ENCODE measurements at regions not wholly inside any gene's neighbourhood (a gene's known extent, or its start where the extent isn't known, plus 50 kb on each side); places are given as distances from the start of the nearest gene placed in this dataset.
A peak's percentile ranks its signal among the peaks of the same experiment; 100 is the strongest.

GRCh38 chr16:48085729-48086128 lies 70.1 kb downstream of the ABCC12 start:
- TF ChIP-seq CTCF (IDR thresholded peaks at IDR 0.05; ENCODE audit: low read depth, low read length, missing control alignments): no peak
- in situ Hi-C loops (cut with HindIII; ENCODE audit: low pct_ligation_motif_present, low sequenced_read_pairs): no loop called here
- H3K4me3 ChIP-seq (ENCODE audit: low read depth, low read length): no peak overlapping the region
- H3K27ac ChIP-seq: no peak overlapping the region
- no peaks in the 10 kb centered on the region for H3K36me3 ChIP-seq (replicated peaks)
- H3K27me3 ChIP-seq (replicated peaks): no peaks in the 10 kb centered on the region
- no peak for DNase-seq

- TF ChIP-seq CTCF (IDR thresholded peaks at IDR 0.05; ENCODE audit: low read depth, low read length, missing control alignments): no peak
- Histone ChIP-seq H3K36me3 (replicated peaks) (no peaks in the 10 kb centered on the region), H3K27ac (no peak overlapping the region), H3K27me3 (replicated peaks) (no peaks in the 10 kb centered on the region), H3K4me3 (ENCODE audit: low read depth, low read length) (no peak overlapping the region)
- in situ Hi-C loops (cut with HindIII; ENCODE audit: low pct_ligation_motif_present, low sequenced_read_pairs): no loop called here
- no peak for DNase-seq
Measured at GRCh38 chr16:48084826-48085225, 71.0 kb downstream of the ABCC12 start.

GRCh38 chr16:48082516-48082915 lies 73.3 kb downstream of the ABCC12 start:
- H3K4me3 ChIP-seq (ENCODE audit: low read depth, low read length): no peak overlapping the region
- DNase-seq: peak; percentile 24

GRCh38 chr16:48081656-48082055 lies 74.1 kb downstream of the ABCC12 start:
- no peak for TF ChIP-seq CTCF (IDR thresholded peaks at IDR 0.05; ENCODE audit: low read depth, low read length, missing control alignments)
- in situ Hi-C loops (cut with HindIII; ENCODE audit: low pct_ligation_motif_present, low sequenced_read_pairs): no loop called here
- Histone ChIP-seq H3K36me3 (replicated peaks) (no peaks in the 10 kb centered on the region), H3K27ac (no peak overlapping the region), H3K4me3 (ENCODE audit: low read depth, low read length) (no peak overlapping the region), H3K27me3 (replicated peaks) (no peaks in the 10 kb centered on the region)
- peak; percentile 78 for DNase-seq

More at GRCh38 chr16:48082516-48082915, 73.3 kb downstream of the ABCC12 start:
- in situ Hi-C loops (cut with HindIII; ENCODE audit: low pct_ligation_motif_present, low sequenced_read_pairs): no loop called here
- Histone ChIP-seq H3K36me3 (replicated peaks) (no peaks in the 10 kb centered on the region), H3K27ac (no peak overlapping the region), H3K27me3 (replicated peaks) (no peaks in the 10 kb centered on the region)
- no peak for TF ChIP-seq CTCF (IDR thresholded peaks at IDR 0.05; ENCODE audit: low read depth, low read length, missing control alignments)

GRCh38 chr16:48076455-48077012 lies 79.3 kb downstream of the ABCC12 start:
- in situ Hi-C loops (cut with HindIII; ENCODE audit: low pct_ligation_motif_present, low sequenced_read_pairs): no loop called here
- no peak overlapping the region for H3K27ac ChIP-seq
- no peak for TF ChIP-seq CTCF (IDR thresholded peaks at IDR 0.05; ENCODE audit: low read depth, low read length, missing control alignments)
- no peaks in the 10 kb centered on the region for H3K27me3 ChIP-seq (replicated peaks)
- H3K4me3 ChIP-seq (ENCODE audit: low read depth, low read length): no peak overlapping the region
- no peaks in the 10 kb centered on the region for H3K36me3 ChIP-seq (replicated peaks)
- no peak for DNase-seq

- Histone ChIP-seq H3K27ac (no peak overlapping the region), H3K36me3 (replicated peaks) (no peaks in the 10 kb centered on the region), H3K27me3 (replicated peaks) (no peaks in the 10 kb centered on the region), H3K4me3 (ENCODE audit: low read depth, low read length) (no peak overlapping the region)
- in situ Hi-C loops (cut with HindIII; ENCODE audit: low pct_ligation_motif_present, low sequenced_read_pairs): no loop called here
- peak; percentile 15 for DNase-seq
- no peak for TF ChIP-seq CTCF (IDR thresholded peaks at IDR 0.05; ENCODE audit: low read depth, low read length, missing control alignments)
Measured at GRCh38 chr16:48075398-48075797, 80.4 kb downstream of the ABCC12 start.
